Fibroblast of pulmonary artery (primary cell): ENCODE measurements at regions not wholly inside any gene's neighbourhood (a gene's known extent, or its start where the extent isn't known, plus 50 kb on each side); places are given as distances from the start of the nearest gene placed in this dataset.

Source experiments
- DNase-seq: peaks from one replicate; pipeline ENCODE4 v3.0.0-alpha.2; 2010; ENCODE audit warnings: low read depth
- H3K4me3 ChIP-seq: replicated peaks from 2 replicates; pipeline ENCODE4 v1.5.1; 2011; ENCODE audit warnings: low read depth, mild to moderate bottlenecking, control low read depth, low read length, moderate library complexity
- TF ChIP-seq, protein P1 (sequence below): IDR thresholded peaks from 2 replicates; pipeline ENCODE4 v1.5.1; 2011; ENCODE audit warnings: mild to moderate bottlenecking, control low read depth, low read length, inconsistent platforms; ENCODE audit errors: missing control alignments

DNA sequence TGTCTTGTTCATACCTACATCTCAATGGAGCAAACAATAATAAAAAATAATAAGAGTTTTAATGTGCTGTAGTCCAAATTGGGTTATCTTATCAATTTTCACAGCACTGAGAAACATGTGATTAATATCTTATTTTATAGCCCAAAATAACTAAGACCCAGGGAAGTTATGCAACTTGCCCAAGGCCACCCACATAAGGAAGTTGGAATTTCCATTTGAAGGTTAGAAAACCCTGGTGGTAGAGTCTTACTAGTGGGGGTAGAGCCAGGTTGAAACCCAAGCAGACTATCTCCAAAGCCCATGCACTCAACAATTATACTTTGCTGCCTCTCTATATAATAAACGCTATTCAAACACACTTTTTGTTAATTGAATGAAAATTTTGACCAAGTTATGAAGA, 270.0 kb upstream of the CAND1 start:
- no peak for DNase-seq
- H3K4me3 ChIP-seq: no peak overlapping the region
- TF ChIP-seq, protein P1, sequence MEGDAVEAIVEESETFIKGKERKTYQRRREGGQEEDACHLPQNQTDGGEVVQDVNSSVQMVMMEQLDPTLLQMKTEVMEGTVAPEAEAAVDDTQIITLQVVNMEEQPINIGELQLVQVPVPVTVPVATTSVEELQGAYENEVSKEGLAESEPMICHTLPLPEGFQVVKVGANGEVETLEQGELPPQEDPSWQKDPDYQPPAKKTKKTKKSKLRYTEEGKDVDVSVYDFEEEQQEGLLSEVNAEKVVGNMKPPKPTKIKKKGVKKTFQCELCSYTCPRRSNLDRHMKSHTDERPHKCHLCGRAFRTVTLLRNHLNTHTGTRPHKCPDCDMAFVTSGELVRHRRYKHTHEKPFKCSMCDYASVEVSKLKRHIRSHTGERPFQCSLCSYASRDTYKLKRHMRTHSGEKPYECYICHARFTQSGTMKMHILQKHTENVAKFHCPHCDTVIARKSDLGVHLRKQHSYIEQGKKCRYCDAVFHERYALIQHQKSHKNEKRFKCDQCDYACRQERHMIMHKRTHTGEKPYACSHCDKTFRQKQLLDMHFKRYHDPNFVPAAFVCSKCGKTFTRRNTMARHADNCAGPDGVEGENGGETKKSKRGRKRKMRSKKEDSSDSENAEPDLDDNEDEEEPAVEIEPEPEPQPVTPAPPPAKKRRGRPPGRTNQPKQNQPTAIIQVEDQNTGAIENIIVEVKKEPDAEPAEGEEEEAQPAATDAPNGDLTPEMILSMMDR: no peak

DNA sequence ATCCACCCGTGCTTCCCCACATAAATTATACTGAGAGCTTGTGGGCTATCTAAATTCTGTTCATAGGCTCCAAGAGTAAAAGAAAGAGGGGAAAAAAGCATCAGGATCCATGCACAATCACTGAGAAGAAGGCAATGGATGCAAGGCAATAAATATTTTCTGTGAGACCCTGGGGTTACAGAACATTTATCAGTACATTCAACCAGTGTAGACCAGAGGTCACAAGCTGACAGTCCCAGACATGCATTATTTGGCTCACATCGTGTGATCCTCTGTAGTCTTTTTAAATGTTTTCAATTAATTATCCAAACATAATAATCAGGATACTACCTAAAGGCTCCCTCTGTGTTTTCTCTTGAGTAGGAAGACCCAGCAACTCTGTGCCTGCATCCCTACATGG, 267.9 kb upstream of the CAND1 start:
- no peak for DNase-seq
- TF ChIP-seq, protein P1: no peak
- H3K4me3 ChIP-seq: no peak overlapping the region

DNA sequence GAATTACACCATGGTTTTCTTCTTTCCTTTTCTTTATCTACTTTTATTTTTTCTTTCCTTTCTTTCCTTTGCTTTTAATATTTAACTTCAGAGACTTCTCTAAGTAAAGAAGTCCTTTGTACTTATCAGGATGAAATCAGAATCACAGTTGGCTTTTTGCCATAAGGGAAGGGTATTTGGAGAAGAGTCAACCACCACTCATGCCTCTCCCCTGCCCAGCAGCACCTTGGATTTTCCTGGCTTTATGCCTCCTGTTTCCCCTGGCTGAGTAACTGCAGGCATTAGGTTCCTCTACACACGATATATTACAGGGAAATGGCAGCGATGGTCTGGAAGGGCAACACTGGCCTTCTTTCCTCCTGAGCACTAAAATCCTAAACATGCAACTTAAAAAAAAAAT, 266.4 kb upstream of the CAND1 start:
- TF ChIP-seq, protein P1: no peak
- DNase-seq: no peak

GRCh38 chr12:67006610-67007009, 262.5 kb upstream of the CAND1 start:
- no peak overlapping the region for H3K4me3 ChIP-seq
- DNase-seq: no peak
- TF ChIP-seq, protein P1: no peak

More for the DNA sequence above, 266.4 kb upstream of the CAND1 start:
- H3K4me3 ChIP-seq: no peak overlapping the region

- DNase-seq: no peak
- no peak overlapping the region for H3K4me3 ChIP-seq
- TF ChIP-seq, protein P1: no peak
Observed at GRCh38 chr12:67014642-67015041, 254.5 kb upstream of the CAND1 start.

- TF ChIP-seq, protein P1: no peak
- DNase-seq: no peak
- H3K4me3 ChIP-seq: no peak overlapping the region
Observed at GRCh38 chr12:67018105-67018504, 251.1 kb upstream of the CAND1 start.

- TF ChIP-seq, protein P1: no peak
- no peak for DNase-seq
- H3K4me3 ChIP-seq: no peak overlapping the region
Observed at GRCh38 chr12:67019070-67019469, 250.1 kb upstream of the CAND1 start.
